Neuron (in vitro differentiated cells): ENCODE measurements at regions not wholly inside any gene's neighbourhood (a gene's known extent, or its start where the extent isn't known, plus 50 kb on each side); places are given as distances from the start of the nearest gene placed in this dataset.

Source experiments
- H2AFZ ChIP-seq: one replicate; pipeline ENCODE4 v1.6.1; 2013; ENCODE audit warnings: low read depth, mild to moderate bottlenecking, inconsistent platforms, low read length, moderate library complexity
- H3K27me3 ChIP-seq: one replicate; pipeline ENCODE4 v1.6.1; 2013; ENCODE audit warnings: low read length; ENCODE audit not compliant: insufficient read depth
- H3K36me3 ChIP-seq: one replicate; pipeline ENCODE4 v1.6.1; 2013; ENCODE audit warnings: low read length; ENCODE audit not compliant: insufficient read depth
- H3K4me1 ChIP-seq: one replicate; pipeline ENCODE4 v1.6.1; 2013; ENCODE audit warnings: low read length; ENCODE audit not compliant: insufficient read depth
- H3K4me3 ChIP-seq: 2 replicates; pipeline ENCODE4 v1.5.1; 2013; ENCODE audit warnings: mild to moderate bottlenecking, low read length, moderate library complexity
- H3K9me3 ChIP-seq: one replicate; pipeline ENCODE4 v1.6.1; 2013; ENCODE audit warnings: low read length

- Histone ChIP-seq H3K4me1 (no peaks in the 10 kb centered on the region), H3K4me3 (no peak overlapping the region), H3K27me3 (no peaks in the 10 kb centered on the region), H3K36me3 (no peaks in the 10 kb centered on the region), H2AFZ (no peak overlapping the region), H3K9me3 (no peaks in the 10 kb centered on the region)
These were observed 464.1 kb downstream of the PLCL1 start for GRCh38 chr2:198268519-198268918.

DNA sequence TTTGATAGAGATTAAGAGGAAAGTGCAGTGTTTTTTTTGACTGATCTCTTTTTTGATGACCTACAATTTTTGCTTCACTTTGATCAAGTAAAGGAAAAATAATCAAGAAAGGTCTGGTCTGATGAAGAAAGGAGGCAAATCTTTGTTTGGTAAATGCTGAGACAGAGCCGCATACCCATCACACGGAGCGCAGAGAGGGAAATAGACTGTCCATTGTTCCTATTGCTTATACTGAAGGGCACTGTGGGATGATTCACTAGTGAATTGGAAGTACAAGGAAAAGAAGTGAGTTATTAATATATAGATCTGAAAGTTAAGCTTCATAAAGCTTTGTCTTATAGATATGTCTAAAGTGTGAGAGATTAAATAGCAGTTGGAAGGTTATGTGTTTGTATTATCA is 455.1 kb downstream of the PLCL1 start:
- Histone ChIP-seq H3K27me3 (no peaks in the 10 kb centered on the region), H2AFZ (no peak overlapping the region), H3K4me1 (no peaks in the 10 kb centered on the region), H3K4me3 (no peak overlapping the region), H3K9me3 (no peaks in the 10 kb centered on the region), H3K36me3 (no peaks in the 10 kb centered on the region)

- Histone ChIP-seq H3K4me3 (no peak overlapping the region), H3K4me1 (no peaks in the 10 kb centered on the region), H3K36me3 (no peaks in the 10 kb centered on the region), H3K27me3 (no peaks in the 10 kb centered on the region), H2AFZ (no peak overlapping the region), H3K9me3 (no peaks in the 10 kb centered on the region)
These were observed 450.2 kb downstream of the PLCL1 start for GRCh38 chr2:198254536-198255090.

DNA sequence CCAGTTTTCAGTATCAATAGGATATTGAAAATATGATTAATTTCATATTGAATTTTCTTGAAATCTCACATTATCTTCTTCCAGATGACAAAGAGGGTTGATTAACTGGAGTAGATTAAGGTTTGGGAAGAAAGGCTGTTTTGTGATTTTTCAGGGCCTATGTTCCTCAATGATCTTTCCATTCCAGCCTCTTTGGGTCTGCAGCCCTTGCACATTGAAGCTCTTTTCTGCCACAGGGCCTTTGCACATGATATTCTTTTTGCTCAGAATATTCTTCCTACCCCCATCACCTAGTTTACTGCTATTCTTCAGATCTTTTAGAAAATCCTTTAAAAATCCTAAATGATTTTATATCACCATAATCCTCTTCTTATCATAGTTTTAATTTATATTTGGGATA is 449.6 kb downstream of the PLCL1 start:
- Histone ChIP-seq H3K4me3 (no peak overlapping the region), H3K36me3 (no peaks in the 10 kb centered on the region), H3K9me3 (no peaks in the 10 kb centered on the region), H3K27me3 (no peaks in the 10 kb centered on the region), H2AFZ (no peak overlapping the region), H3K4me1 (no peaks in the 10 kb centered on the region)

- Histone ChIP-seq H3K36me3 (no peaks in the 10 kb centered on the region), H3K4me3 (no peak overlapping the region), H2AFZ (no peak overlapping the region), H3K9me3 (no peaks in the 10 kb centered on the region), H3K4me1 (no peaks in the 10 kb centered on the region), H3K27me3 (no peaks in the 10 kb centered on the region)
These were observed 448.1 kb downstream of the PLCL1 start for GRCh38 chr2:198252472-198252871.

- Histone ChIP-seq H3K9me3 (no peaks in the 10 kb centered on the region), H3K27me3 (no peaks in the 10 kb centered on the region), H3K4me1 (no peaks in the 10 kb centered on the region), H3K4me3 (no peak overlapping the region), H2AFZ (no peak overlapping the region), H3K36me3 (no peaks in the 10 kb centered on the region)
These were observed 437.7 kb downstream of the PLCL1 start for GRCh38 chr2:198242093-198242492.

DNA sequence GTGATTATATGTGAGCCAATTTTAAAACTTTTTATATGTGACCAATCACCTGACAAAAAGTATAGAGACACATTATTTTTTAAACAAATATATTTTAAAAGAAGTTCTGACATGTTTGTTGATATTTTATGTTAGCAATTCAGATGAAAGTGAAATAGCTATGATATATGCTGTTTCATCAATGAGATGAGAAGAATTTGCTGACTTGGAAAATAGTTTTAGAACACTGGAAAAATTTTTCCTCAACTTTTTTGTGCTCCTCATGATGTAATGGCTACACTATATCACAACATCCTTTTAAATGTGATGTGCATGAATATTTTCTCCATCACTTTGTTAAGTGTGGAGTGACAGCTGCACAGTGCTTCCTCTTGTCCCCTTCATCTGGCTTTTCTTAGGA is 434.0 kb downstream of the PLCL1 start:
- no peaks in the 10 kb centered on the region for H3K36me3 ChIP-seq
- no peaks in the 10 kb centered on the region for H3K9me3 ChIP-seq
- H3K4me1 ChIP-seq = no peaks in the 10 kb centered on the region
- no peak overlapping the region for H3K4me3 ChIP-seq
- no peaks in the 10 kb centered on the region for H3K27me3 ChIP-seq
- no peak overlapping the region for H2AFZ ChIP-seq

GRCh38 chr2:198236338-198236737 is 431.9 kb downstream of the PLCL1 start:
- no peak overlapping the region for H3K4me3 ChIP-seq
- H3K27me3 ChIP-seq = no peaks in the 10 kb centered on the region

GRCh38 chr2:198232281-198232680 is 427.9 kb downstream of the PLCL1 start:
- Histone ChIP-seq H3K36me3 (no peaks in the 10 kb centered on the region), H2AFZ (no peak overlapping the region), H3K4me3 (no peak overlapping the region), H3K27me3 (no peaks in the 10 kb centered on the region), H3K9me3 (no peaks in the 10 kb centered on the region), H3K4me1 (peaks cover 4% of the 10 kb centered on the region)

More at GRCh38 chr2:198236338-198236737, 431.9 kb downstream of the PLCL1 start:
- peaks cover 4% of the 10 kb centered on the region for H3K4me1 ChIP-seq
- H2AFZ ChIP-seq = no peak overlapping the region
- no peaks in the 10 kb centered on the region for H3K36me3 ChIP-seq
- H3K9me3 ChIP-seq = no peaks in the 10 kb centered on the region

DNA sequence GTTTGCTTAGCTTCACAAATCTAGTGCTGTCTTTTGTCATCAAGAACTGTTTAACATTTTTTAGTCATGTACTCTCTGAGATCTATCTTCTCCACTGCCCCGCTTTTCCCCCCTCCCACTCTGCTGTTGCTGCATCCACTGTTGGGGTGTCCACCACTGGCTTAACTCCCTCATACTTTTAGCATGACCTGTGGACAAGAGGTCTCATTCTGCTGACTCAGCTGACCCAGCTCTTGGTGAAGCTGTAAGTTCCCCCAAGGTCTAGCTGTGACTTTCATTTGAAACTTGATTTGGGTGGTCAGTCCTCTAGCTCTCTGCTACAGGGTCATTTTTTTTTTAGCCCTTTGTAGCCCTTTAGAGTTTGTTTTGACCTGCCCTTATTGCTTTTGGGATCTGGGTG is 427.2 kb downstream of the PLCL1 start:
- H3K36me3 ChIP-seq = no peaks in the 10 kb centered on the region

GRCh38 chr2:198220763-198221610 is 416.6 kb downstream of the PLCL1 start:
- Histone ChIP-seq H3K36me3 (no peaks in the 10 kb centered on the region), H3K9me3 (no peaks in the 10 kb centered on the region), H3K4me3 (no peak overlapping the region), H3K27me3 (no peaks in the 10 kb centered on the region), H2AFZ (no peak overlapping the region), H3K4me1 (no peaks in the 10 kb centered on the region)

More for the DNA sequence above, 427.2 kb downstream of the PLCL1 start:
- peaks cover 4% of the 10 kb centered on the region for H3K4me1 ChIP-seq
- H2AFZ ChIP-seq = no peak overlapping the region
- no peaks in the 10 kb centered on the region for H3K9me3 ChIP-seq
- no peaks in the 10 kb centered on the region for H3K27me3 ChIP-seq
- no peak overlapping the region for H3K4me3 ChIP-seq

DNA sequence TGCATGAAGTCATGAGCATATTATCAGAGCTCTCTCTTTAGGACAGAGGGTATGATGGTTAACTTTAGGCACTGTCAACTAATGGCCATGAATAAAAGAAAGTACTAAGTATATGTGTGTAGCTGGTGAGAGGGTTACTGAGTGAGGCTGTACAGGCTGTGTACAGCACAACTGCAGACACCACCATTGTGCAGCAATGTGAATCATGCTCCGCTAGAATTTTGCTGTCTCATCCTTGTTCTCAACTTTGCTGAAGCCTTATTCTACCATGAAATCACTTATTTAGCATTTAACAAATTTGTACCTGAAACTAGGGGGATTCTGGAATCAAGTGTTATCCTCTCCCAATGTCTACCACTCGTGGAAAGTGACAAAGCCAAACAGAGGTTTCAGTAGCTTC is 414.9 kb downstream of the PLCL1 start:
- H3K36me3 ChIP-seq = no peaks in the 10 kb centered on the region
- H2AFZ ChIP-seq = no peak overlapping the region
- H3K27me3 ChIP-seq = no peaks in the 10 kb centered on the region
- H3K4me1 ChIP-seq = no peaks in the 10 kb centered on the region
- no peak overlapping the region for H3K4me3 ChIP-seq
- no peaks in the 10 kb centered on the region for H3K9me3 ChIP-seq

DNA sequence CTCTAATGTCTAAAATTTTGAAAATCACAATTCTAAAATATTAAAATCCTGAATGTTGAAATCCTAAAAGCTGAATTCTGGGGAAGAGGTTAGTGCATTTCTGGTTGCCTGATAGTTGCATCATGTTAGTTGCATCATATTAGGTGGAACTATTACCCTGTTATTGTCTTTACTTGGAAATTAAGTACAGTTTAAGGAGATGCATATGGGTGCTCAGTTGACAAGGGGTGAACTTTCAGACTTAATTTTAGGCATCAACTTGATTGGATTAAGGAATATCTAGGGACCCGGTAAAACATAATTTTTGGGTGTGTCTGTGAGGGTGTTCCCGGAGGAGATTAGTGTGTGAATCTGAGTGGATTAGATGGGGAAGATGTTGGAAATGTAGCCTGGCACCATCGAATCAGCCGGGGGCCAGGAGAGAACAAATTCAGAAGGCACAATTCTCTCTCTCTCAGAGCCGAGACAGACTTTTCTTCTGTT is 409.8 kb downstream of the PLCL1 start:
- H3K36me3 ChIP-seq = no peaks in the 10 kb centered on the region
- H2AFZ ChIP-seq = no peak overlapping the region
- H3K4me1 ChIP-seq = no peaks in the 10 kb centered on the region
- H3K27me3 ChIP-seq = no peaks in the 10 kb centered on the region
- no peaks in the 10 kb centered on the region for H3K9me3 ChIP-seq
- H3K4me3 ChIP-seq = no peak overlapping the region
